ENCODE measurements at regions not wholly inside any gene's neighbourhood (a gene's known extent, or its start where the extent isn't known, plus 50 kb on each side); places are given as distances from the start of the nearest gene placed in this dataset.

DNA sequence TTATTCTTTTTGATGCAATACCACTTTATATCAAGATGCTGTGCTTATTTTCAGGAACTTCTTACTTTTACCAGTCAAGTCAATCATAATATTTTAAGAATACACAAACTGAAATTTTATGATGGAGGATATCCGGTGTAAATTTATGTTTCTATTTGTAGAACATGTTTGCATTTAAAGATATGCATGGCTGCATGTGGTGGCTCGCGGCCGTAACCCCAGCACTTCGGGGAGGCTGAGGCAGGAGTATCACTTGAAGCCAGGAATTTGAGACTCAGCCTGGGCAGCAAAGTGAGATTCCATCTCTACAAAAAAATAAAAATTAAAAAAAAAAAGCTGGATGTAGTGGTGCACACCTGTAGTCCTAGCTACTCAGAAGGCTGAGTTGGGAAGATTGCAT lies 73.5 kb upstream of the ALDH1A1 start:
- DNase-seq (ENCODE audit: low read depth in 1 of 2, low spot score in 1 of 2) (no peak), ATAC-seq (no peak), FAIRE-seq (no peak)
- H3K27ac ChIP-seq = peak overlapping the region in 1 of 2 experiments; percentile 49; a peak in 1 of 6 replicates
- H3K4me3 ChIP-seq = no peak overlapping the region
- H3K4me2 ChIP-seq = no peak overlapping the region
- peaks cover 32% of the 10 kb centered on the region for H3K4me1 ChIP-seq
- WGBS (ENCODE audit: missing lambda C conversion rate) = 95% methylated on average over 5 of the region's 5 CpGs
- ChIA-PET CTCF (interaction anchor here (1.0 kb wide), 1 partner anchor 65 kb away, joined by 3 read pairs; no protein-coding TSS in a partner anchor), POLR2A (no interaction called here)
- TF ChIP-seq, protein P1, sequence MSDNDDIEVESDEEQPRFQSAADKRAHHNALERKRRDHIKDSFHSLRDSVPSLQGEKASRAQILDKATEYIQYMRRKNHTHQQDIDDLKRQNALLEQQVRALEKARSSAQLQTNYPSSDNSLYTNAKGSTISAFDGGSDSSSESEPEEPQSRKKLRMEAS (IDR thresholded peaks at IDR 0.05) = no peak
- 0 out of 2 replicates have a peak, but pooled peaks have one; percentile 11 for TF ChIP-seq EHF (CRISPR knock-in tag; IDR thresholded peaks at IDR 0.05)
- no peaks in the 10 kb centered on the region; the same call in 2 of the 3 replicates for H3K9me3 ChIP-seq

DNA sequence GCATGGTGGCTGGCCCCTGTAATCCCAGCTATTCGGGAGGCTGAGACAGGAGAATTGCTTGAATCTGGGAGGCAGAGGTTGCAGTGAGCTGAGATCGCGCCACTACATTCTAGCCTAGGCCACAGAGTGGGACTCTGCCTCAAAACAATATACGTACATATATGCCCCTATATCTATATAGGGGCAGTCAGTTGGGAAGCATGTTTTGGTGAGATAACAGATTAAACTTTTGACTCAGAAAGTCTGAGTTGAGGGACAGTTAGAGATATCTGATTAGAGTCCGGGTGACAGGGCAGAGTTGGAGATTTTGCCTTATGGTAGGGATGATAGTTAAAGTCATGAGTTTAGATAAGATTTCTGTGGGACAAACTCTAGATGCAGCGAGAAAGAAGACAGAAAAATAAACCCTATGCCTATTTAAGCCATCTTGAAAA lies 71.8 kb upstream of the ALDH1A1 start:
- 93% methylated on average over 6 of the region's 6 CpGs for WGBS (ENCODE audit: missing lambda C conversion rate)
- FAIRE-seq = no peak
- POLR2A ChIA-PET = no interaction called here
- Histone ChIP-seq H3K4me2 (no peak overlapping the region), H3K4me3 (no peak overlapping the region), H3K4me1 (peaks cover 32% of the 10 kb centered on the region), H3K9me3 (peaks cover 6% of the 10 kb centered on the region; the same call in 1 of the 3 replicates), H3K27ac (peak overlapping the region; percentile 78 to 87)
- DNase-seq (ENCODE audit: low read depth in 1 of 2, low spot score in 1 of 2) = no peak
- CTCF ChIA-PET = interaction anchor here (0.7 kb wide), 1 partner anchor 148 kb away, joined by 3 read pairs; no protein-coding TSS in a partner anchor
- no peak for ATAC-seq
- no peak for TF ChIP-seq FOSL2 (IDR thresholded peaks at IDR 0.05)
- TF ChIP-seq FOSL2 (CRISPR knock-in tag; IDR thresholded peaks at IDR 0.05) = no peak
- no peak for TF ChIP-seq TFCP2L1 (CRISPR knock-in tag; IDR thresholded peaks at IDR 0.05)
- no peak for TF ChIP-seq NFE2L2 (conservative IDR thresholded peaks at IDR 0.05; ENCODE audit: low read length)
- no peak for TF ChIP-seq JUN (IDR thresholded peaks at IDR 0.05)
- no peak for TF ChIP-seq ZSCAN20 (CRISPR knock-in tag; IDR thresholded peaks at IDR 0.05)
- no peak for TF ChIP-seq ZC3H11A (IDR thresholded peaks at IDR 0.05)
- no peak for TF ChIP-seq CBX2 (IDR thresholded peaks at IDR 0.05; ENCODE audit: borderline replicate concordance, low read depth)
- TF ChIP-seq, protein P2, sequence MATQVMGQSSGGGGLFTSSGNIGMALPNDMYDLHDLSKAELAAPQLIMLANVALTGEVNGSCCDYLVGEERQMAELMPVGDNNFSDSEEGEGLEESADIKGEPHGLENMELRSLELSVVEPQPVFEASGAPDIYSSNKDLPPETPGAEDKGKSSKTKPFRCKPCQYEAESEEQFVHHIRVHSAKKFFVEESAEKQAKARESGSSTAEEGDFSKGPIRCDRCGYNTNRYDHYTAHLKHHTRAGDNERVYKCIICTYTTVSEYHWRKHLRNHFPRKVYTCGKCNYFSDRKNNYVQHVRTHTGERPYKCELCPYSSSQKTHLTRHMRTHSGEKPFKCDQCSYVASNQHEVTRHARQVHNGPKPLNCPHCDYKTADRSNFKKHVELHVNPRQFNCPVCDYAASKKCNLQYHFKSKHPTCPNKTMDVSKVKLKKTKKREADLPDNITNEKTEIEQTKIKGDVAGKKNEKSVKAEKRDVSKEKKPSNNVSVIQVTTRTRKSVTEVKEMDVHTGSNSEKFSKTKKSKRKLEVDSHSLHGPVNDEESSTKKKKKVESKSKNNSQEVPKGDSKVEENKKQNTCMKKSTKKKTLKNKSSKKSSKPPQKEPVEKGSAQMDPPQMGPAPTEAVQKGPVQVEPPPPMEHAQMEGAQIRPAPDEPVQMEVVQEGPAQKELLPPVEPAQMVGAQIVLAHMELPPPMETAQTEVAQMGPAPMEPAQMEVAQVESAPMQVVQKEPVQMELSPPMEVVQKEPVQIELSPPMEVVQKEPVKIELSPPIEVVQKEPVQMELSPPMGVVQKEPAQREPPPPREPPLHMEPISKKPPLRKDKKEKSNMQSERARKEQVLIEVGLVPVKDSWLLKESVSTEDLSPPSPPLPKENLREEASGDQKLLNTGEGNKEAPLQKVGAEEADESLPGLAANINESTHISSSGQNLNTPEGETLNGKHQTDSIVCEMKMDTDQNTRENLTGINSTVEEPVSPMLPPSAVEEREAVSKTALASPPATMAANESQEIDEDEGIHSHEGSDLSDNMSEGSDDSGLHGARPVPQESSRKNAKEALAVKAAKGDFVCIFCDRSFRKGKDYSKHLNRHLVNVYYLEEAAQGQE (IDR thresholded peaks at IDR 0.05) = no peak
- no peak for TF ChIP-seq HOXB5 (CRISPR knock-in tag; IDR thresholded peaks at IDR 0.05)

DNA sequence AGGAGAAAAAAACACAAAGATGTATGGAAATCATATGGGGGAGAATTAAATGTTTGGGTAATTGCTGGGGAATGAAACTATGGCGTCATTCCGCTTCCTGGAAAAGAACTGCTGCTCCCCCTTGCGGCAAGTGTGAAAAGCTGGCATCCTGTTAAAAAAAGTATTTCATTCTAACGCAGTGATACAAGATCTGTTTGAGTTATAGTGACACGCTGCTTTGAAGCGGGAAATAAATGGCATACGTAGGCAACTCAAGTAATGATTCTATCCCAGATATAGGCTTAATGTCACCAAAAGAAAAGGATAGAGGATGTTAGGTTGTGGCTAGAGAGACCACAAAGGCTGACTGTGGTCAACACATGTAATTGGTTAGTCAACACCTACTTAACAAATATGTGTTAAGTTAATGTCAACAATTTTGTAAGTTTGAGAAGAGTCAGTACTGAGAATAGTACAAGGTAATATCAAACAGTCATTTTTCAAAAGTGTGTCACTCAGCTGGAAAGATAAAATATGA lies 70.2 kb upstream of the ALDH1A1 start:
- ChIA-PET CTCF (interaction anchor here (0.6 to 3.8 kb wide), 54 partner anchors 9 to 983 kb away, joined by 3 to 35 read pairs (median 7); no protein-coding TSS in a partner anchor), POLR2A (interaction anchor here (0.6 to 1.7 kb wide), 3 partner anchors 73 to 97 kb away, joined by 3 to 6 read pairs (median 3); no protein-coding TSS in a partner anchor)
- peak; percentile 77 to 89 for ATAC-seq
- WGBS (ENCODE audit: missing lambda C conversion rate) = under 1% methylated on average over 7 of the region's 7 CpGs
- peak overlapping the region; percentile 71 for H3K4me2 ChIP-seq
- peaks cover 27% of the 10 kb centered on the region for H3K4me1 ChIP-seq
- H3K9me3 ChIP-seq = peaks cover 17% of the 10 kb centered on the region
- peak; percentile 93 for FAIRE-seq
- peak; percentile 42 to 96 for DNase-seq (ENCODE audit: low read depth in 1 of 2, low spot score in 1 of 2)
- H3K27ac ChIP-seq = peak overlapping the region; percentile 87 to 89
- no peak overlapping the region; the same call in 2 of the 3 replicates for H3K4me3 ChIP-seq
- TF ChIP-seq RAD21 (conservative IDR thresholded peaks at IDR 0.05 in 1 of 2, IDR thresholded peaks at IDR 0.05 in 1 of 2) (peak; percentile 96 to 97), HEYL (CRISPR knock-in tag; IDR thresholded peaks at IDR 0.05) (no peak), EHF (CRISPR knock-in tag; IDR thresholded peaks at IDR 0.05) (peak; percentile 18; the same call in 1 of the 2 replicates), GATA3 (IDR thresholded peaks at IDR 0.05; ENCODE audit: borderline replicate concordance) (peak; percentile 73), MAZ (IDR thresholded peaks at IDR 0.05; ENCODE audit: borderline replicate concordance, low read depth, low read length) (no peak), CEBPB (IDR thresholded peaks at IDR 0.05) (peak; percentile 32 to 80; a peak in 2 of 4 replicates), BHLHE40 (IDR thresholded peaks at IDR 0.05; ENCODE audit: low read depth, low read length) (no peak), CHD4 (IDR thresholded peaks at IDR 0.05; ENCODE audit: borderline replicate concordance) (no peak), JUN (IDR thresholded peaks at IDR 0.05) (peak in 1 of 2 experiments; percentile 65; a peak in 3 of 5 replicates), POLR2AphosphoS2 (conservative IDR thresholded peaks at IDR 0.05; ENCODE audit: low read length) (no peak), KDM5A (IDR thresholded peaks at IDR 0.05) (no peak), MAFK (IDR thresholded peaks at IDR 0.05; ENCODE audit: partially characterized antibody) (no peak), FOXS1 (CRISPR knock-in tag; IDR thresholded peaks at IDR 0.05) (peak; percentile 50; the same call in 1 of the 2 replicates)
- TF ChIP-seq, protein P3, sequence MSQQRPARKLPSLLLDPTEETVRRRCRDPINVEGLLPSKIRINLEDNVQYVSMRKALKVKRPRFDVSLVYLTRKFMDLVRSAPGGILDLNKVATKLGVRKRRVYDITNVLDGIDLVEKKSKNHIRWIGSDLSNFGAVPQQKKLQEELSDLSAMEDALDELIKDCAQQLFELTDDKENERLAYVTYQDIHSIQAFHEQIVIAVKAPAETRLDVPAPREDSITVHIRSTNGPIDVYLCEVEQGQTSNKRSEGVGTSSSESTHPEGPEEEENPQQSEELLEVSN (IDR thresholded peaks at IDR 0.05; ENCODE audit: borderline replicate concordance, low read depth) = peak; percentile 86
- TF ChIP-seq, protein P4, sequence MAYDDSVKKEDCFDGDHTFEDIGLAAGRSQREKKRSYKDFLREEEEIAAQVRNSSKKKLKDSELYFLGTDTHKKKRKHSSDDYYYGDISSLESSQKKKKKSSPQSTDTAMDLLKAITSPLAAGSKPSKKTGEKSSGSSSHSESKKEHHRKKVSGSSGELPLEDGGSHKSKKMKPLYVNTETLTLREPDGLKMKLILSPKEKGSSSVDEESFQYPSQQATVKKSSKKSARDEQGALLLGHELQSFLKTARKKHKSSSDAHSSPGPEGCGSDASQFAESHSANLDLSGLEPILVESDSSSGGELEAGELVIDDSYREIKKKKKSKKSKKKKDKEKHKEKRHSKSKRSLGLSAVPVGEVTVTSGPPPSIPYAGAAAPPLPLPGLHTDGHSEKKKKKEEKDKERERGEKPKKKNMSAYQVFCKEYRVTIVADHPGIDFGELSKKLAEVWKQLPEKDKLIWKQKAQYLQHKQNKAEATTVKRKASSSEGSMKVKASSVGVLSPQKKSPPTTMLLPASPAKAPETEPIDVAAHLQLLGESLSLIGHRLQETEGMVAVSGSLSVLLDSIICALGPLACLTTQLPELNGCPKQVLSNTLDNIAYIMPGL (CRISPR knock-in tag; IDR thresholded peaks at IDR 0.05; ENCODE audit: borderline replicate concordance) = no peak
- TF ChIP-seq, protein P5, sequence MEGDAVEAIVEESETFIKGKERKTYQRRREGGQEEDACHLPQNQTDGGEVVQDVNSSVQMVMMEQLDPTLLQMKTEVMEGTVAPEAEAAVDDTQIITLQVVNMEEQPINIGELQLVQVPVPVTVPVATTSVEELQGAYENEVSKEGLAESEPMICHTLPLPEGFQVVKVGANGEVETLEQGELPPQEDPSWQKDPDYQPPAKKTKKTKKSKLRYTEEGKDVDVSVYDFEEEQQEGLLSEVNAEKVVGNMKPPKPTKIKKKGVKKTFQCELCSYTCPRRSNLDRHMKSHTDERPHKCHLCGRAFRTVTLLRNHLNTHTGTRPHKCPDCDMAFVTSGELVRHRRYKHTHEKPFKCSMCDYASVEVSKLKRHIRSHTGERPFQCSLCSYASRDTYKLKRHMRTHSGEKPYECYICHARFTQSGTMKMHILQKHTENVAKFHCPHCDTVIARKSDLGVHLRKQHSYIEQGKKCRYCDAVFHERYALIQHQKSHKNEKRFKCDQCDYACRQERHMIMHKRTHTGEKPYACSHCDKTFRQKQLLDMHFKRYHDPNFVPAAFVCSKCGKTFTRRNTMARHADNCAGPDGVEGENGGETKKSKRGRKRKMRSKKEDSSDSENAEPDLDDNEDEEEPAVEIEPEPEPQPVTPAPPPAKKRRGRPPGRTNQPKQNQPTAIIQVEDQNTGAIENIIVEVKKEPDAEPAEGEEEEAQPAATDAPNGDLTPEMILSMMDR (IDR thresholded peaks at IDR 0.05) = peak; percentile 92

Measured in A549 (cell line).